ENCODE measurements at regions not wholly inside any gene's neighbourhood (a gene's known extent, or its start where the extent isn't known, plus 50 kb on each side); places are given as distances from the start of the nearest gene placed in this dataset.
A peak's percentile ranks its signal among the peaks of the same experiment; 100 is the strongest.

GRCh38 chr17:77593081-77593480 lies 365.4 kb upstream of the TNRC6C start:
- no peak overlapping the region for H3K4me3 ChIP-seq (ENCODE audit: low read depth, low read length)
- H3K36me3 ChIP-seq (ENCODE audit: control insufficient read depth, insufficient read depth, low read length): no peaks in the 10 kb centered on the region
- DNase-seq (ENCODE audit: low read depth): no peak
- FAIRE-seq: no peak
- no peaks in the 10 kb centered on the region for H3K27me3 ChIP-seq (ENCODE audit: control insufficient read depth, insufficient read depth, low read length)
- TF ChIP-seq CTCF (IDR thresholded peaks at IDR 0.05; ENCODE audit: insufficient read depth, low read length, severe bottlenecking): no peak

DNA sequence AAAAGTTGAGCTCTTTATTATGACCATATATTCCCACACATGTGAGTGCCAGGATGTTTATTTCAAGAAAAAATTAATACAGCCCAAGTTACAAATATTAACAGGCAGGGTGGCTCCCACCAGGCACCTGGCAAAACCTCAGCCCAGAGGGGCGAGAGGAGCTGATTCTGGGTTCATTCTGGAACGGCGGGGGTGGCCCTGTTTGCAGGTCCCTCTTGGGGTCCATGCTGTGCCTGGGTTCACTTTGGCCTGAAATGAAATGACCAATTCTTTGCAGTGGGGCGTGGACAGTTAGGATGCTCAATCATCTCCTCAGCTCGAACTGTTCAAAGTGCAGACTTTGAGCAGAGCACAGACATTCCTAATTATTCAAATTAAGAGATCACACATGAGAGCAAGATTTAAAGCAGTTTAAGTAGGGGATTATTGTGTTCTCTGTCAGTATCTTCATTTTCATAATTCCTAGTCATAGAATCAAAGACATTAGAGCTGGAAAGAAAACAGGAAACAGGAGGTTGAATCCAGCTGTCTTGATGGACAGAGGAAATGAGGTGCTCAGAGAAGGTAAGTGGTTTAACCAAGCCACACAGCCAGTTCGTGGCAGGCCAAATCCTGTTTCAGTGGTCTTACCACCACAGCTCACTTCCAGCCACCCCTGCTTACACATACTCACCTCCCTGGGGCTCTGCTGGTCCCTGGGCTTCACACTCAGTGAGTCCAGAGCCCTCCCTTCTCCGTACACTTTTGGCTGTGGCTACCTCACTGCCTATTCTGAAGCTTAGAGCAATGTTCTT lies 363.9 kb upstream of the TNRC6C start:
- H3K36me3 ChIP-seq (ENCODE audit: control insufficient read depth, insufficient read depth, low read length): no peaks in the 10 kb centered on the region
- FAIRE-seq (no peak), DNase-seq (ENCODE audit: low read depth) (no peak)
- H3K4me3 ChIP-seq (ENCODE audit: low read depth, low read length): no peak overlapping the region
- no peaks in the 10 kb centered on the region for H3K27me3 ChIP-seq (ENCODE audit: control insufficient read depth, insufficient read depth, low read length)
- no peak for TF ChIP-seq CTCF (IDR thresholded peaks at IDR 0.05; ENCODE audit: insufficient read depth, low read length, severe bottlenecking)

- H3K27me3 ChIP-seq (ENCODE audit: control insufficient read depth, insufficient read depth, low read length): no peaks in the 10 kb centered on the region
- no peak overlapping the region for H3K4me3 ChIP-seq (ENCODE audit: low read depth, low read length)
- FAIRE-seq (no peak), DNase-seq (ENCODE audit: low read depth) (no peak)
- TF ChIP-seq CTCF (IDR thresholded peaks at IDR 0.05; ENCODE audit: insufficient read depth, low read length, severe bottlenecking): no peak
- H3K36me3 ChIP-seq (ENCODE audit: control insufficient read depth, insufficient read depth, low read length): no peaks in the 10 kb centered on the region
Observed at GRCh38 chr17:77596491-77597417, 361.7 kb upstream of the TNRC6C start.

- FAIRE-seq: peak; percentile 28
- DNase-seq (ENCODE audit: low read depth): no peak
- no peak for TF ChIP-seq CTCF (IDR thresholded peaks at IDR 0.05; ENCODE audit: insufficient read depth, low read length, severe bottlenecking)
- H3K4me3 ChIP-seq (ENCODE audit: low read depth, low read length): no peak overlapping the region
- H3K27me3 ChIP-seq (ENCODE audit: control insufficient read depth, insufficient read depth, low read length): no peaks in the 10 kb centered on the region
- no peaks in the 10 kb centered on the region for H3K36me3 ChIP-seq (ENCODE audit: control insufficient read depth, insufficient read depth, low read length)
Observed at GRCh38 chr17:77597418-77598240, 360.9 kb upstream of the TNRC6C start.

DNA sequence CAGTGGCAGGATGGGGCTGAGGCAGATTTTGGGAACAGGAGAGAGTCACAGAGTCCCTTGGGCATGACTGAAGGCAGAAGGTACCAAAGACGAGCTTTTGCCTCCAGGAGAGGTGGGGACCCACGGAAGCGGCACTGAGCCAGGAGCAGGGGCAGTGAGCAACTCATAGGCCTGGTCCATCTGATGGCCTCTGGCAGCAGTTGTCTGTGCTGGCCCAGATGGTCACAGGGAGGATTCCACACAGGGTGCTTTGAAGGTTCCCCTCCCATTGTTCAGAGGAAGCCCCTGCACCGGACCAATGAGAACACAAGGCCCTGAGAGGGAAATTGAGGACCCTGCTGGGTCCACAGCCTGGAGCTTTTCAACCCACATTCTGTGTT lies 360.3 kb upstream of the TNRC6C start:
- H3K4me3 ChIP-seq (ENCODE audit: low read depth, low read length): no peak overlapping the region
- no peaks in the 10 kb centered on the region for H3K36me3 ChIP-seq (ENCODE audit: control insufficient read depth, insufficient read depth, low read length)
- H3K27me3 ChIP-seq (ENCODE audit: control insufficient read depth, insufficient read depth, low read length): no peaks in the 10 kb centered on the region
- TF ChIP-seq CTCF (IDR thresholded peaks at IDR 0.05; ENCODE audit: insufficient read depth, low read length, severe bottlenecking): no peak
- DNase-seq (ENCODE audit: low read depth): no peak
- no peak for FAIRE-seq

Data from bronchial epithelial cell (primary cell).